ENCODE measurements at regions not wholly inside any gene's neighbourhood (a gene's known extent, or its start where the extent isn't known, plus 50 kb on each side); places are given as distances from the start of the nearest gene placed in this dataset.

- Histone ChIP-seq H3K36me3 (no peaks in the 10 kb centered on the region), H3K9me3 (no peaks in the 10 kb centered on the region), H3K4me3 (no peak overlapping the region), H3K27me3 (no peaks in the 10 kb centered on the region), H3K27ac (no peak overlapping the region), H3K4me1 (no peaks in the 10 kb centered on the region)
- intact Hi-C loops (cut with DNase I; ENCODE audit: low total_unique reads): no loop called here
- no peak for DNase-seq
- TF ChIP-seq CTCF (IDR thresholded peaks at IDR 0.05): no peak
These were observed 1171.3 kb downstream of the EFNB2 start for GRCh38 chr13:105364191-105364590.

GRCh38 chr13:105363261-105364190 is 1171.9 kb downstream of the EFNB2 start:
- no peak overlapping the region for H3K4me3 ChIP-seq
- no peak for DNase-seq
- no peak overlapping the region for H3K27ac ChIP-seq
- H3K4me1 ChIP-seq: no peaks in the 10 kb centered on the region
- H3K27me3 ChIP-seq: no peaks in the 10 kb centered on the region
- H3K36me3 ChIP-seq: no peaks in the 10 kb centered on the region
- TF ChIP-seq CTCF (IDR thresholded peaks at IDR 0.05): no peak
- H3K9me3 ChIP-seq: no peaks in the 10 kb centered on the region
- intact Hi-C loops (cut with DNase I; ENCODE audit: low total_unique reads): no loop called here

GRCh38 chr13:105353654-105354053 is 1181.8 kb downstream of the EFNB2 start:
- Histone ChIP-seq H3K9me3 (peaks cover 0 to 3% (median 0%) of the 10 kb centered on the region in 3 donors), H3K27ac (no peak overlapping the region), H3K36me3 (no peaks in the 10 kb centered on the region), H3K4me3 (no peak overlapping the region), H3K27me3 (no peaks in the 10 kb centered on the region), H3K4me1 (no peaks in the 10 kb centered on the region)
- intact Hi-C loops (cut with DNase I; ENCODE audit: low total_unique reads): no loop called here
- DNase-seq: no peak
- TF ChIP-seq CTCF (IDR thresholded peaks at IDR 0.05): no peak

GRCh38 chr13:105349082-105349723 is 1186.3 kb downstream of the EFNB2 start:
- Histone ChIP-seq H3K27ac (no peak overlapping the region), H3K4me3 (no peak overlapping the region), H3K9me3 (no peaks in the 10 kb centered on the region), H3K4me1 (no peaks in the 10 kb centered on the region), H3K27me3 (no peaks in the 10 kb centered on the region), H3K36me3 (no peaks in the 10 kb centered on the region)
- no peak for DNase-seq
- no peak for TF ChIP-seq CTCF (IDR thresholded peaks at IDR 0.05)
- intact Hi-C loops (cut with DNase I; ENCODE audit: low total_unique reads): no loop called here

- intact Hi-C loops (cut with DNase I; ENCODE audit: low total_unique reads): no loop called here
- H3K4me3 ChIP-seq: no peak overlapping the region
- H3K9me3 ChIP-seq: no peaks in the 10 kb centered on the region
- no peaks in the 10 kb centered on the region for H3K27me3 ChIP-seq
- no peak for TF ChIP-seq CTCF (IDR thresholded peaks at IDR 0.05)
- no peak overlapping the region for H3K27ac ChIP-seq
- DNase-seq: no peak
- peaks cover 0 to 24% (median 9%) of the 10 kb centered on the region in 4 donors for H3K4me1 ChIP-seq
- no peaks in the 10 kb centered on the region for H3K36me3 ChIP-seq
These were observed 1189.2 kb downstream of the EFNB2 start for GRCh38 chr13:105346141-105346775.
